RPMI7951 (cell line): ENCODE measurements at regions not wholly inside any gene's neighbourhood (a gene's known extent, or its start where the extent isn't known, plus 50 kb on each side); places are given as distances from the start of the nearest gene placed in this dataset.
"Not testable (repeated sequence)": the region's sequence is repeated elsewhere in the genome, so short reads cannot be mapped to it uniquely, and the experiment has no call there.

Source experiments
- DNase-seq: peaks from one replicate; pipeline ENCODE4 v3.0.0-alpha.2; 2012; ENCODE audit warnings: low read depth

- no peak for DNase-seq
These were observed 101.9 kb downstream of the PLK2 start for GRCh38 chr5:58357799-58358500.

GRCh38 chr5:58357121-58357520, 102.8 kb downstream of the PLK2 start:
- no peak for DNase-seq

GRCh38 chr5:58356662-58357061, 103.2 kb downstream of the PLK2 start:
- no peak for DNase-seq

GRCh38 chr5:58354827-58355226, 105.1 kb downstream of the PLK2 start:
- DNase-seq, result no peak

- no peak for DNase-seq
These were observed 105.9 kb downstream of the PLK2 start for GRCh38 chr5:58353992-58354391.

GRCh38 chr5:58351190-58351589, 108.7 kb downstream of the PLK2 start:
- no peak for DNase-seq

GRCh38 chr5:58348996-58349728, 110.7 kb downstream of the PLK2 start:
- DNase-seq, result peak; percentile 43

- no peak for DNase-seq
These were observed 113.8 kb downstream of the PLK2 start for GRCh38 chr5:58346041-58346440.

- no peak for DNase-seq
These were observed 118.4 kb downstream of the PLK2 start for GRCh38 chr5:58341476-58341875.

GRCh38 chr5:58335518-58335917, 124.4 kb downstream of the PLK2 start:
- DNase-seq, result no peak

- no peak for DNase-seq
These were observed 125.9 kb downstream of the PLK2 start for GRCh38 chr5:58334035-58334434.

- DNase-seq, result no peak
These were observed 129.1 kb downstream of the PLK2 start for GRCh38 chr5:58330781-58331180.

GRCh38 chr5:58327289-58327688, 132.6 kb downstream of the PLK2 start:
- DNase-seq, result no peak

GRCh38 chr5:58326022-58326421, 133.9 kb downstream of the PLK2 start:
- DNase-seq, result no peak

- peak; percentile 36 for DNase-seq
These were observed 137.4 kb downstream of the PLK2 start for GRCh38 chr5:58322453-58322852.

GRCh38 chr5:58318468-58318867, 141.4 kb downstream of the PLK2 start:
- DNase-seq, result peak; percentile 1

GRCh38 chr5:58317808-58318207, 142.1 kb downstream of the PLK2 start:
- DNase-seq, result no peak

- DNase-seq, result no peak
These were observed 142.9 kb downstream of the PLK2 start for GRCh38 chr5:58317009-58317408.

GRCh38 chr5:58315794-58316193, 144.1 kb downstream of the PLK2 start:
- DNase-seq, result no peak

- DNase-seq, result peak; percentile 16
These were observed 145.3 kb downstream of the PLK2 start for GRCh38 chr5:58314356-58315210.

- DNase-seq, result no peak
These were observed 147.6 kb downstream of the PLK2 start for GRCh38 chr5:58312299-58312698.

- DNase-seq, result no peak
These were observed 148.4 kb downstream of the PLK2 start for GRCh38 chr5:58311526-58311925.

- not testable (repeated sequence) for DNase-seq
These were observed 151.5 kb downstream of the PLK2 start for GRCh38 chr5:58308384-58308783.
